DOHH2 (cell line): ENCODE measurements at regions not wholly inside any gene's neighbourhood (a gene's known extent, or its start where the extent isn't known, plus 50 kb on each side); places are given as distances from the start of the nearest gene placed in this dataset.

Experiments
- EZH2phosphoT487 ChIP-seq: fragments of 200-600 bp; sonication (generic); IDR thresholded peaks from 2 replicates; pipeline ENCODE4 v1.6.1; 2017; ENCODE audit warnings: borderline replicate concordance, mild to moderate bottlenecking, antibody characterized with exemption, low read length, moderate library complexity, mixed read lengths
- TF ChIP-seq, protein P1 (sequence below): fragments of 200-600 bp; sonication (generic); IDR thresholded peaks from one replicate; pipeline ENCODE4 v1.5.1; 2014; ENCODE audit warnings: antibody characterized with exemption, mild to moderate bottlenecking, low read depth, low read length; ENCODE audit not compliant: poor library complexity, severe bottlenecking

DNA sequence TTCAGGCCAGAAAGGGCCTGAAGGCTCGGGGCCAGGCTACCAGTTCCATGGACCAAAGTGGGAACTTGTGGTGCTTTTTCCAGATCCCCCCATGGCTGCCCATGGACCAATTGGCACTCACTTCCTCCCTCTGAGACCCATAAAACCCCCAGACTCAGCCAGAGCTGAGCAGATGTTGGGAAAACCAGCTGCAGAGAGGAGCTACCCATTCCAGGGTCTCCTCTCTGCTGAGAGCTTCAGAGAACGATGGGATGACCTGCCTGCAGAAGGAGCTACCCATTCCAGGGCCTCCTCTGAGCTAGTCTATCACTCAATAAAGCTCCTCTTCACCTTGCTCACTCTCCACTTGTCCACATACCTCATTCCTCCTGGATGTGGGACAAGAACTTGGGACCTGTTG lies 52.2 kb upstream of the MED9 start:
- no peak for TF ChIP-seq EZH2phosphoT487
- TF ChIP-seq, protein P1, sequence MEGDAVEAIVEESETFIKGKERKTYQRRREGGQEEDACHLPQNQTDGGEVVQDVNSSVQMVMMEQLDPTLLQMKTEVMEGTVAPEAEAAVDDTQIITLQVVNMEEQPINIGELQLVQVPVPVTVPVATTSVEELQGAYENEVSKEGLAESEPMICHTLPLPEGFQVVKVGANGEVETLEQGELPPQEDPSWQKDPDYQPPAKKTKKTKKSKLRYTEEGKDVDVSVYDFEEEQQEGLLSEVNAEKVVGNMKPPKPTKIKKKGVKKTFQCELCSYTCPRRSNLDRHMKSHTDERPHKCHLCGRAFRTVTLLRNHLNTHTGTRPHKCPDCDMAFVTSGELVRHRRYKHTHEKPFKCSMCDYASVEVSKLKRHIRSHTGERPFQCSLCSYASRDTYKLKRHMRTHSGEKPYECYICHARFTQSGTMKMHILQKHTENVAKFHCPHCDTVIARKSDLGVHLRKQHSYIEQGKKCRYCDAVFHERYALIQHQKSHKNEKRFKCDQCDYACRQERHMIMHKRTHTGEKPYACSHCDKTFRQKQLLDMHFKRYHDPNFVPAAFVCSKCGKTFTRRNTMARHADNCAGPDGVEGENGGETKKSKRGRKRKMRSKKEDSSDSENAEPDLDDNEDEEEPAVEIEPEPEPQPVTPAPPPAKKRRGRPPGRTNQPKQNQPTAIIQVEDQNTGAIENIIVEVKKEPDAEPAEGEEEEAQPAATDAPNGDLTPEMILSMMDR = no peak
